Neural progenitor cell (in vitro differentiated cells): ENCODE measurements at regions not wholly inside any gene's neighbourhood (a gene's known extent, or its start where the extent isn't known, plus 50 kb on each side); places are given as distances from the start of the nearest gene placed in this dataset.

Experiments
- DNase-seq: peaks from one replicate; pipeline ENCODE4 v3.0.0-alpha.2; 2016; ENCODE audit warnings: low spot score
- H2AFZ ChIP-seq: fragments of 200-600 bp; sonication (generic); replicated peaks from 2 replicates; pipeline ENCODE4 v1.6.1; 2016; ENCODE audit warnings: antibody characterized with exemption
- H3F3A ChIP-seq: fragments of 200-600 bp; sonication (generic); 2 replicates; pipeline ENCODE4 v1.6.1; 2016; ENCODE audit warnings: antibody characterized with exemption, low read depth
- H3K27ac ChIP-seq: fragments of 200-600 bp; sonication (generic); 2 replicates; pipeline ENCODE4 v1.5.1; 2016; ENCODE audit warnings: mild to moderate bottlenecking
- H3K27me3 ChIP-seq: fragments of 200-600 bp; sonication (generic); 2 replicates; pipeline ENCODE4 v1.6.1; 2016; ENCODE audit warnings: mild to moderate bottlenecking, moderate library complexity
- H3K36me3 ChIP-seq: fragments of 200-600 bp; sonication (generic); 2 replicates; pipeline ENCODE4 v1.5.1; 2016
- H3K4me1 ChIP-seq: fragments of 200-600 bp; sonication (generic); 2 replicates; pipeline ENCODE4 v1.6.1; 2016; ENCODE audit warnings: mixed run types
- H3K4me2 ChIP-seq: fragments of 200-600 bp; sonication (generic); 2 replicates; pipeline ENCODE4 v1.6.1; 2016
- H3K4me3 ChIP-seq: fragments of 200-600 bp; sonication (generic); 2 replicates; pipeline ENCODE4 v1.5.1; 2016
- H3K79me2 ChIP-seq: fragments of 200-600 bp; sonication (generic); 2 replicates; pipeline ENCODE4 v1.6.1; 2016; ENCODE audit warnings: low read depth
- H3K9ac ChIP-seq: fragments of 200-600 bp; sonication (generic); 2 replicates; pipeline ENCODE4 v1.6.1; 2016
- H3K9me3 ChIP-seq: fragments of 200-600 bp; sonication (generic); 2 replicates; pipeline ENCODE4 v1.5.1; 2016; ENCODE audit warnings: low read depth
- H4K20me1 ChIP-seq: fragments of 200-600 bp; sonication (generic); 2 replicates; pipeline ENCODE4 v1.6.1; 2016; ENCODE audit warnings: low read depth
- H3K27ac Mint-ChIP-seq: 3 replicates; pipeline ENCODE4 v1.8.0; 2021; ENCODE audit warnings: mixed read lengths
- H3K27me3 Mint-ChIP-seq: 2 replicates; pipeline ENCODE4 v1.8.0; 2022; ENCODE audit warnings: low read depth, mild to moderate bottlenecking, inconsistent platforms, moderate library complexity, mixed read lengths; ENCODE audit not compliant: insufficient read depth
- H3K36me3 Mint-ChIP-seq: 3 replicates; pipeline ENCODE4 v1.8.0; 2021; ENCODE audit warnings: mixed read lengths
- H3K4me1 Mint-ChIP-seq: 3 replicates; pipeline ENCODE4 v1.8.0; 2021; ENCODE audit warnings: mixed read lengths
- H3K4me3 Mint-ChIP-seq: 3 replicates; pipeline ENCODE4 v1.8.0; 2021; ENCODE audit warnings: mild to moderate bottlenecking, moderate library complexity, mixed read lengths
- H3K9me3 Mint-ChIP-seq: 3 replicates; pipeline ENCODE4 v1.8.0; 2020; ENCODE audit warnings: mixed read lengths
- EZH2 ChIP-seq: fragments of 200-600 bp; sonication (generic); IDR thresholded peaks from 2 replicates; pipeline ENCODE4 v1.6.1; 2017; ENCODE audit warnings: antibody characterized with exemption, mild to moderate bottlenecking, moderate library complexity
- EZH2phosphoT487 ChIP-seq: fragments of 200-600 bp; sonication (generic); IDR thresholded peaks from 2 replicates; pipeline ENCODE4 v1.6.1; 2017; ENCODE audit warnings: antibody characterized with exemption
- TF ChIP-seq, protein P1 (sequence below): fragments of 200-600 bp; sonication (generic); IDR thresholded peaks from 2 replicates; pipeline ENCODE4 v1.5.1; 2017; ENCODE audit warnings: antibody characterized with exemption, mild to moderate bottlenecking

DNA sequence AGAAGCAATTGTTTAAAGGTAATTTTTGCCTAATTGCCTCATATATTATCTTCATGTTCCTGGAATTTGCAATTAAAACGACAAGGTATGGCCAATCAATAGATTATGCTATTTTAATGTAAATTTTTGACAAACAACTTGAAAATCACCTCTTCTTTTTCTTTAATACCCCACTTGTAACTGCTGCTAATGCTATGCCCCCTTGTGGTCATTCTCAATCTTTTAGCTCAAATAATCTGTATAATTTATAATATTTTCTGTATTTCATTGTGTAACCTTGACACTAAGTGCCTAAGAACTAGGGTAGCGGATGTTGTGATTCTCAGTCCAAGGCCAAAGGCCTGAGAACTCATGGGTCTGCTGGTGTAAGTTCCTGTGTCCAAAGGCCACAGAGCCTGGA lies 831.7 kb upstream of the POU3F4 start:
- Histone ChIP-seq H3K9ac (no peak overlapping the region), H3K9me3 (peaks cover 10% of the 10 kb centered on the region), H3K4me2 (no peak overlapping the region), H3K4me3 (no peak overlapping the region), H3K27me3 (no peaks in the 10 kb centered on the region), H3K36me3 (no peaks in the 10 kb centered on the region), H3K27ac (no peak overlapping the region), H3K79me2 (no peaks in the 10 kb centered on the region), H3K4me1 (no peaks in the 10 kb centered on the region), H4K20me1 (no peaks in the 10 kb centered on the region), H3F3A (no peaks in the 10 kb centered on the region), H2AFZ (no peak overlapping the region)
- TF ChIP-seq EZH2 = no peak
- TF ChIP-seq, protein P1, sequence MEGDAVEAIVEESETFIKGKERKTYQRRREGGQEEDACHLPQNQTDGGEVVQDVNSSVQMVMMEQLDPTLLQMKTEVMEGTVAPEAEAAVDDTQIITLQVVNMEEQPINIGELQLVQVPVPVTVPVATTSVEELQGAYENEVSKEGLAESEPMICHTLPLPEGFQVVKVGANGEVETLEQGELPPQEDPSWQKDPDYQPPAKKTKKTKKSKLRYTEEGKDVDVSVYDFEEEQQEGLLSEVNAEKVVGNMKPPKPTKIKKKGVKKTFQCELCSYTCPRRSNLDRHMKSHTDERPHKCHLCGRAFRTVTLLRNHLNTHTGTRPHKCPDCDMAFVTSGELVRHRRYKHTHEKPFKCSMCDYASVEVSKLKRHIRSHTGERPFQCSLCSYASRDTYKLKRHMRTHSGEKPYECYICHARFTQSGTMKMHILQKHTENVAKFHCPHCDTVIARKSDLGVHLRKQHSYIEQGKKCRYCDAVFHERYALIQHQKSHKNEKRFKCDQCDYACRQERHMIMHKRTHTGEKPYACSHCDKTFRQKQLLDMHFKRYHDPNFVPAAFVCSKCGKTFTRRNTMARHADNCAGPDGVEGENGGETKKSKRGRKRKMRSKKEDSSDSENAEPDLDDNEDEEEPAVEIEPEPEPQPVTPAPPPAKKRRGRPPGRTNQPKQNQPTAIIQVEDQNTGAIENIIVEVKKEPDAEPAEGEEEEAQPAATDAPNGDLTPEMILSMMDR = peak; percentile 23
- TF ChIP-seq EZH2phosphoT487 = no peak
- Mint-ChIP-seq H3K27me3 (no peaks in the 10 kb centered on the region), H3K9me3 (peaks cover 3% of the 10 kb centered on the region), H3K4me3 (no peak overlapping the region), H3K36me3 (no peaks in the 10 kb centered on the region), H3K4me1 (no peaks in the 10 kb centered on the region), H3K27ac (no peak overlapping the region)
- DNase-seq = no peak

DNA sequence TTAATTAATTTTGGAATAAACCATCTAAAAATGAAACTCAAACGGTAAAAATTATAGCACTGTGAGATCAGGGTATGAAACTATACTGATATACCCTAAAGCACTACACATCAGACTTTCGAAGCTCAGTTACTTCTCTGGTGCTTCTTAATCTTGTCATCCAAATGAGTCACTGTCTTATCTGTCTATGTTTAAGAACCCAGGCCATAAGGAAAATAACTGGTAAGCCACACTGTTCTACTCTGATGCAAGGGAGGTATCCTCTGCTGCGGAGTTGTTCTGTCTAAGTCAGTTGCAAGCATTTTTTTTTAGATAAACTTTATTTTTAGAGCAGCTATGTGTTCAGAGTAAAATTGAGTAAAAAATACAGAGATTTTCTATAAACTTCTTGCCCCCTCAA lies 830.8 kb upstream of the POU3F4 start:
- Mint-ChIP-seq H3K4me3 (no peak overlapping the region), H3K4me1 (no peaks in the 10 kb centered on the region), H3K9me3 (peaks cover 3% of the 10 kb centered on the region), H3K27ac (no peak overlapping the region), H3K36me3 (no peaks in the 10 kb centered on the region), H3K27me3 (no peaks in the 10 kb centered on the region)
- Histone ChIP-seq H4K20me1 (no peaks in the 10 kb centered on the region), H3K9me3 (peaks cover 4% of the 10 kb centered on the region), H3F3A (no peaks in the 10 kb centered on the region), H3K27me3 (no peaks in the 10 kb centered on the region), H3K4me3 (no peak overlapping the region), H3K36me3 (no peaks in the 10 kb centered on the region), H3K27ac (no peak overlapping the region), H3K9ac (no peak overlapping the region), H3K4me1 (no peaks in the 10 kb centered on the region), H3K4me2 (no peak overlapping the region), H2AFZ (no peak overlapping the region), H3K79me2 (no peaks in the 10 kb centered on the region)
- DNase-seq = no peak
- TF ChIP-seq EZH2 (no peak), EZH2phosphoT487 (no peak)
- TF ChIP-seq, protein P1 = no peak

DNA sequence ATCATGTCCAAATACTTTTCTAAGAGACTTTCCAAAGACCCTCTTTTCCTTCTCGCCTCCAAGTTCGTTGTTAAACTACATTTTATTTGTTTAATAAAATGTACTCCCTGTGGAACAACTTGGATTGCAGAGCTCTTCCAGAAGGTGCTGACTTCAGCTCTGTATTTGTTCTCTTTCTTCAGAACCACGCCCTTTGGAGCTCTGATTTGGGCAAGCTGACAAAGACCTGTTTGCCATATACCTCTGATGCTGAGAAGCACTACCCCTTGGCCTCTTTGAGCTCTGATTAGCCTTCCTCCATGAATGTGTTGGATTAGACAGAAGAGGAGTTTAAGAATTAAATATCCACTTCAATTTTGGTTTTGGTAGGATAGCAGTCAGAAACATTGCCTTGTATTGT lies 815.1 kb upstream of the POU3F4 start:
- Mint-ChIP-seq H3K4me3 (no peak overlapping the region), H3K9me3 (peaks cover 2% of the 10 kb centered on the region), H3K36me3 (no peaks in the 10 kb centered on the region), H3K4me1 (no peaks in the 10 kb centered on the region), H3K27me3 (peaks cover 3% of the 10 kb centered on the region), H3K27ac (no peak overlapping the region)
- no peak overlapping the region for H3K4me2 ChIP-seq
- H3K9me3 ChIP-seq = peaks cover 10% of the 10 kb centered on the region
- no peak overlapping the region for H2AFZ ChIP-seq
- H3K27ac ChIP-seq = no peak overlapping the region
- H3K27me3 ChIP-seq = no peaks in the 10 kb centered on the region
- H3K4me1 ChIP-seq = no peaks in the 10 kb centered on the region
- H3K79me2 ChIP-seq = no peaks in the 10 kb centered on the region
- TF ChIP-seq EZH2 = no peak
- no peak for TF ChIP-seq EZH2phosphoT487
- TF ChIP-seq, protein P1 = no peak
- no peaks in the 10 kb centered on the region for H3F3A ChIP-seq
- no peaks in the 10 kb centered on the region for H4K20me1 ChIP-seq
- no peaks in the 10 kb centered on the region for H3K36me3 ChIP-seq
- no peak for DNase-seq
- no peak overlapping the region for H3K4me3 ChIP-seq
- H3K9ac ChIP-seq = no peak overlapping the region

DNA sequence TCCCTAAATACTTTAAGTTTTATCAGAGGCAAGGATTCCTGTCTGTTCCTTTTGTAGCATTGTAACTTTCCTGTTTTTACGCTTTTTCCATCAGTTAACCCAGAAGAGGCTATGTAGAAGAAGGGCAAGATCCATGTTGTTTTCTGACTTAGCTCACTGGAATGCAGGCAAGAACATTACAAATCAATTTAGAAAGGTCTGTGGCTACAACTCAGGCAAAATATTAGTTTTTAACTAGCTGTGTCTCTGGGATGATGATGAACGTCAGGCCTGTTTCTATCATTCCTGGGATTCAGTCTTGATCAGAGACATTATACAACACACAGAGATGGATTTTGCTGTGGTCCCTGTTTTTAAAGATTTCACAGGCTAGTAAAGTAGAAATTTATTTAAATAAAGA lies 813.0 kb upstream of the POU3F4 start:
- H3F3A ChIP-seq = no peaks in the 10 kb centered on the region
- DNase-seq = no peak
- H3K27me3 ChIP-seq = no peaks in the 10 kb centered on the region
- no peak overlapping the region for H3K4me3 ChIP-seq
- peaks cover 9% of the 10 kb centered on the region for H3K9me3 ChIP-seq
- no peak overlapping the region for H3K27ac Mint-ChIP-seq
- H3K4me1 ChIP-seq = no peaks in the 10 kb centered on the region
- H3K9ac ChIP-seq = no peak overlapping the region
- H3K36me3 Mint-ChIP-seq = no peaks in the 10 kb centered on the region
- no peak overlapping the region for H3K27ac ChIP-seq
- TF ChIP-seq, protein P1 = no peak
- H3K36me3 ChIP-seq = no peaks in the 10 kb centered on the region
- H3K9me3 Mint-ChIP-seq = no peaks in the 10 kb centered on the region
- H3K79me2 ChIP-seq = no peaks in the 10 kb centered on the region
- no peak overlapping the region for H3K4me2 ChIP-seq
- H4K20me1 ChIP-seq = no peaks in the 10 kb centered on the region
- H3K4me1 Mint-ChIP-seq = no peaks in the 10 kb centered on the region
- H2AFZ ChIP-seq = no peak overlapping the region
- peaks cover 5% of the 10 kb centered on the region for H3K27me3 Mint-ChIP-seq
- H3K4me3 Mint-ChIP-seq = no peak overlapping the region
